ENCODE measurements at regions not wholly inside any gene's neighbourhood (a gene's known extent, or its start where the extent isn't known, plus 50 kb on each side); places are given as distances from the start of the nearest gene placed in this dataset.

DNA sequence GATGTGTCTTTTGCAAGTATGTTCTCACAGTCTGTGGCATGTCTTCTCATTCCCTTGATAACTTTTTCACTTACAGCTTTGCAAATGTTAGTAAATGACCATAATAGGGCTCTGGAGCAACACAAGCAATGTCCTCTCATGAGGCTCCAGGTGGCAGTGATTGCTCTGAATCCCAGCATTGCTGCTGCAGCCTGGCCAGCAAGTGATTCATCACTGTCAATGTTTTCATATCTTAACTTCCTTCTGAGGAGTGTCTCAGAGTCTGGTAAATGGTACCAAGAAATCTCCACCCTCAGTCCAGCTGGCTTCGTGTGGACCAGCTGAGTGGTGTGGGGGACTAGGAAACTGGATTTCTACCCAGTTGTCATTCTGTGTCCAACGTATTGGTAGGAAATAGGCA lies 139.6 kb downstream of the MYLK4 start:
- H3K27me3 ChIP-seq (ENCODE audit: control insufficient read depth, low read length): peaks cover 15% of the 10 kb centered on the region; the same call in 1 of the 2 replicates
- no peak overlapping the region for H3K4me2 ChIP-seq (ENCODE audit: low read length)
- no peaks in the 10 kb centered on the region for H3K36me3 ChIP-seq (ENCODE audit: control insufficient read depth, low read length)
- no peaks in the 10 kb centered on the region for H3K79me2 ChIP-seq (ENCODE audit: control insufficient read depth, low read length)
- H3K9me3 ChIP-seq (ENCODE audit: control insufficient read depth, insufficient read depth, low read length): no peaks in the 10 kb centered on the region
- no peaks in the 10 kb centered on the region for H4K20me1 ChIP-seq (ENCODE audit: control insufficient read depth, insufficient read depth, low read depth, low read length)
- no peaks in the 10 kb centered on the region for H3F3A ChIP-seq (ENCODE audit: control insufficient read depth, insufficient read depth)
- no peaks in the 10 kb centered on the region for H3K4me1 ChIP-seq (ENCODE audit: control insufficient read depth, low read length)
- TF ChIP-seq, protein P1, sequence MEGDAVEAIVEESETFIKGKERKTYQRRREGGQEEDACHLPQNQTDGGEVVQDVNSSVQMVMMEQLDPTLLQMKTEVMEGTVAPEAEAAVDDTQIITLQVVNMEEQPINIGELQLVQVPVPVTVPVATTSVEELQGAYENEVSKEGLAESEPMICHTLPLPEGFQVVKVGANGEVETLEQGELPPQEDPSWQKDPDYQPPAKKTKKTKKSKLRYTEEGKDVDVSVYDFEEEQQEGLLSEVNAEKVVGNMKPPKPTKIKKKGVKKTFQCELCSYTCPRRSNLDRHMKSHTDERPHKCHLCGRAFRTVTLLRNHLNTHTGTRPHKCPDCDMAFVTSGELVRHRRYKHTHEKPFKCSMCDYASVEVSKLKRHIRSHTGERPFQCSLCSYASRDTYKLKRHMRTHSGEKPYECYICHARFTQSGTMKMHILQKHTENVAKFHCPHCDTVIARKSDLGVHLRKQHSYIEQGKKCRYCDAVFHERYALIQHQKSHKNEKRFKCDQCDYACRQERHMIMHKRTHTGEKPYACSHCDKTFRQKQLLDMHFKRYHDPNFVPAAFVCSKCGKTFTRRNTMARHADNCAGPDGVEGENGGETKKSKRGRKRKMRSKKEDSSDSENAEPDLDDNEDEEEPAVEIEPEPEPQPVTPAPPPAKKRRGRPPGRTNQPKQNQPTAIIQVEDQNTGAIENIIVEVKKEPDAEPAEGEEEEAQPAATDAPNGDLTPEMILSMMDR (IDR thresholded peaks at IDR 0.05; ENCODE audit: low read depth, low read length, poor library complexity, severe bottlenecking): no peak
- no peak for TF ChIP-seq EZH2phosphoT487 (IDR thresholded peaks at IDR 0.05; ENCODE audit: borderline replicate concordance, low read length)
- no peak overlapping the region for H3K27ac ChIP-seq (ENCODE audit: low read depth, low read length)
- H3K4me3 ChIP-seq (ENCODE audit: low read length): no peak overlapping the region
- H3K9me2 ChIP-seq (replicated peaks; ENCODE audit: control insufficient read depth, low read length): no peaks in the 10 kb centered on the region

DNA sequence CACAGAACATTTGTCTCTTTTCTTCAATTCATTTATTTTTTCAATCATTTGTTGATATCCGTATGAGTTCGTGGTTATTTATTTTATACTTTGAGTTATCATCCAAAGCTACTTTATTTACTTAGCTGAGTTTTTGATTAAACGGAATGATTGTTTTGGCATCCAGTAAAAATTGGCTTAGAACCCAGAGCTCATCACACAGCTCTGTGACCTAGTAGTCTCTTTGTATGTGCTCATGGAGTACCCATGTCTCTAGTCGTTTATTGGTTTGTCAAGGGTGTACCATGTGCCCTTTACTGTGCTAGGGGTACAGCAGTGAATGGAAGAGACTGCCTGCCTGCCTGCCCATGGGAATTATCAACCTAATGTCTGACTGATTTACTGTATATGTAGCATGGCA lies 142.2 kb downstream of the MYLK4 start:
- no peak overlapping the region for H3K4me3 ChIP-seq (ENCODE audit: low read length)
- no peak for TF ChIP-seq EZH2phosphoT487 (IDR thresholded peaks at IDR 0.05; ENCODE audit: borderline replicate concordance, low read length)
- TF ChIP-seq, protein P1 (IDR thresholded peaks at IDR 0.05; ENCODE audit: low read depth, low read length, poor library complexity, severe bottlenecking): no peak
- no peaks in the 10 kb centered on the region for H3K79me2 ChIP-seq (ENCODE audit: control insufficient read depth, low read length)
- no peaks in the 10 kb centered on the region for H3K9me3 ChIP-seq (ENCODE audit: control insufficient read depth, insufficient read depth, low read length)
- H4K20me1 ChIP-seq (ENCODE audit: control insufficient read depth, insufficient read depth, low read depth, low read length): no peaks in the 10 kb centered on the region
- H3K9me2 ChIP-seq (replicated peaks; ENCODE audit: control insufficient read depth, low read length): no peaks in the 10 kb centered on the region
- H3K4me1 ChIP-seq (ENCODE audit: control insufficient read depth, low read length): no peaks in the 10 kb centered on the region
- no peaks in the 10 kb centered on the region for H3F3A ChIP-seq (ENCODE audit: control insufficient read depth, insufficient read depth)
- no peak overlapping the region for H3K27ac ChIP-seq (ENCODE audit: low read depth, low read length)
- H3K27me3 ChIP-seq (ENCODE audit: control insufficient read depth, low read length): peaks cover 15% of the 10 kb centered on the region; the same call in 1 of the 2 replicates
- no peaks in the 10 kb centered on the region for H3K36me3 ChIP-seq (ENCODE audit: control insufficient read depth, low read length)
- no peak overlapping the region for H3K4me2 ChIP-seq (ENCODE audit: low read length)

DNA sequence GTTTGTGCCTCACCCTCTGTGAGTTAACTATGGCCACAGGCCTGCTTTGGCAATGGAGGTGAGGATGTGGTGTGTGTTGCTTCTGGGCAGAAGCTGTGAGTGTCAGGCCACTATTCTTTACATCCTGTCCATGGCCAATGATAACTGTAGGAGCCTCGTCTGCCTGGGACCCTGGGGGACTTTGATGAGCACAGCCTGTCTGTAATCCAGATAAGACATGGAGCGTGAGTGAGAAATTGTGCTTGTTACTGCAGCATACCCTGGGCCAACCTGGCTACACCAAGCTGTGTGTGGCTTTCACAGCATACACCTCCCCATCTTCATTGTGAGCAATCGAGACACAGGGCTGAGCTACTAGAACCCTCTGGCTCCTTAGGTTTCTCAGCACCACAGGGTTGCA lies 150.4 kb downstream of the MYLK4 start:
- Histone ChIP-seq H3K79me2 (ENCODE audit: control insufficient read depth, low read length) (no peaks in the 10 kb centered on the region), H4K20me1 (ENCODE audit: control insufficient read depth, insufficient read depth, low read depth, low read length) (no peaks in the 10 kb centered on the region), H3K9me3 (ENCODE audit: control insufficient read depth, insufficient read depth, low read length) (no peaks in the 10 kb centered on the region), H3K36me3 (ENCODE audit: control insufficient read depth, low read length) (no peaks in the 10 kb centered on the region), H3K4me2 (ENCODE audit: low read length) (no peak overlapping the region), H3K27ac (ENCODE audit: low read depth, low read length) (no peak overlapping the region), H3K27me3 (ENCODE audit: control insufficient read depth, low read length) (no peaks in the 10 kb centered on the region), H3F3A (ENCODE audit: control insufficient read depth, insufficient read depth) (no peaks in the 10 kb centered on the region), H3K4me3 (ENCODE audit: low read length) (no peak overlapping the region), H3K9me2 (replicated peaks; ENCODE audit: control insufficient read depth, low read length) (no peaks in the 10 kb centered on the region), H3K4me1 (ENCODE audit: control insufficient read depth, low read length) (no peaks in the 10 kb centered on the region)
- no peak for TF ChIP-seq EZH2phosphoT487 (IDR thresholded peaks at IDR 0.05; ENCODE audit: borderline replicate concordance, low read length)
- TF ChIP-seq, protein P1 (IDR thresholded peaks at IDR 0.05; ENCODE audit: low read depth, low read length, poor library complexity, severe bottlenecking): no peak

DNA sequence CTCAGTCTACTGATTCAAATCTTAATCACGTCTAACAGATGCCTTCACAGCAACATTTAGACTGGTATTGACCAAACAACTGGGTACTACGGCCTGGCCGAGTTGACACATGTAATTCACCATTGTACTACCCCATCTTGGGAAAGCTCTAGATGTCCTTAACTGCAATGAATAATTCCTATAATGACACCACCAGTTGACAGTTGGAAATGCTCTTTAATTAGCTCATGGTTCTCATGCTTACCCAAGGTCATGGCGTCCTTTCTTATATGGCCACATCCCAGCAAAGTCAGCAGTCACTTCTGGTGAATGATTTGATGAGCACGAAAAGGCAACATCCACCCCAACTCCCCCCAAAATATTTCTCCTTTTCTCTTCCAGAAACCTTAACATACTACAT lies 150.9 kb downstream of the MYLK4 start:
- Histone ChIP-seq H3K4me3 (ENCODE audit: low read length) (no peak overlapping the region), H3K79me2 (ENCODE audit: control insufficient read depth, low read length) (no peaks in the 10 kb centered on the region), H4K20me1 (ENCODE audit: control insufficient read depth, insufficient read depth, low read depth, low read length) (no peaks in the 10 kb centered on the region), H3K9me2 (replicated peaks; ENCODE audit: control insufficient read depth, low read length) (no peaks in the 10 kb centered on the region), H3K9me3 (ENCODE audit: control insufficient read depth, insufficient read depth, low read length) (no peaks in the 10 kb centered on the region), H3F3A (ENCODE audit: control insufficient read depth, insufficient read depth) (no peaks in the 10 kb centered on the region), H3K4me1 (ENCODE audit: control insufficient read depth, low read length) (no peaks in the 10 kb centered on the region), H3K27me3 (ENCODE audit: control insufficient read depth, low read length) (no peaks in the 10 kb centered on the region), H3K36me3 (ENCODE audit: control insufficient read depth, low read length) (no peaks in the 10 kb centered on the region), H3K4me2 (ENCODE audit: low read length) (no peak overlapping the region), H3K27ac (ENCODE audit: low read depth, low read length) (no peak overlapping the region)
- TF ChIP-seq, protein P1 (IDR thresholded peaks at IDR 0.05; ENCODE audit: low read depth, low read length, poor library complexity, severe bottlenecking): no peak
- no peak for TF ChIP-seq EZH2phosphoT487 (IDR thresholded peaks at IDR 0.05; ENCODE audit: borderline replicate concordance, low read length)

Measured in DOHH2 (cell line).